IMR-90 (cell line): ENCODE measurements at regions not wholly inside any gene's neighbourhood (a gene's known extent, or its start where the extent isn't known, plus 50 kb on each side); places are given as distances from the start of the nearest gene placed in this dataset.

ENCODE experiments used
- ATAC-seq: fragments of 200-7000 bp; cut with Tn5 transposase; 2 replicates; pipeline ENCODE4 v1.9.1; 2020; ENCODE audit warnings: low read depth, mild to moderate bottlenecking, moderate library complexity
- BruUV-seq: library from RNA; stranded (reverse); fragments of 400-500 nt; replicated peaks from 2 replicates; lab custom pipeline; 2021; lab: Mats Ljungman, UMichigan
- CTCF ChIA-PET: fragments of 300-600 bp; formaldehyde crosslinking; extraction: SDS; loops from one replicate; lab custom pipeline; 2021; ENCODE audit warnings: antibody characterized with exemption; lab: Yijun Ruan, JAX
- POLR2A ChIA-PET: fragments of 300-600 bp; sonication (Branson Sonifier 250); formaldehyde crosslinking; loops from one replicate; lab custom pipeline; 2022; ENCODE audit warnings: antibody characterized with exemption; ENCODE audit not compliant: unreplicated experiment; lab: Charles Lee
- DNase-seq: peaks from one replicate; pipeline ENCODE4 v3.0.0; 2013
- H2AFZ ChIP-seq: replicated peaks from 2 replicates; pipeline ENCODE3; 2013; ENCODE audit warnings: low read length, mild to moderate bottlenecking; ENCODE audit not compliant: poor library complexity
- H2AK5ac ChIP-seq: 2 replicates; pipeline ENCODE4 v1.6.1; 2013; ENCODE audit warnings: low read depth, low read length, inconsistent platforms
- H2AK9ac ChIP-seq: replicated peaks from 2 replicates; pipeline ENCODE3; 2013; ENCODE audit warnings: mild to moderate bottlenecking, low read depth, low read length, moderate library complexity; ENCODE audit not compliant: poor library complexity
- H2BK120ac ChIP-seq: 2 replicates; pipeline ENCODE4 v1.6.1; 2013; ENCODE audit warnings: low read depth, low read length, inconsistent platforms
- H2BK15ac ChIP-seq: 3 replicates; pipeline ENCODE4 v1.6.1; 2013; ENCODE audit warnings: low read depth, low read length, inconsistent platforms
- H2BK20ac ChIP-seq: 2 replicates; pipeline ENCODE4 v1.6.1; 2013; ENCODE audit warnings: low read depth, mild to moderate bottlenecking, inconsistent platforms, low read length, moderate library complexity
- H2BK5ac ChIP-seq: 2 replicates; pipeline ENCODE4 v1.6.1; 2013; ENCODE audit warnings: mild to moderate bottlenecking, low read depth, low read length, inconsistent platforms; ENCODE audit not compliant: poor library complexity, severe bottlenecking
- H3K14ac ChIP-seq: replicated peaks from 2 replicates; pipeline ENCODE4 v1.6.1; 2013; ENCODE audit warnings: low read depth, low read length, inconsistent platforms
- H3K18ac ChIP-seq: 2 replicates; pipeline ENCODE4 v1.6.1; 2013; ENCODE audit warnings: low read depth, low read length, control low read depth
- H3K23ac ChIP-seq: 2 replicates; pipeline ENCODE4 v1.6.1; 2013; ENCODE audit warnings: low read depth, low read length, inconsistent platforms
- H3K27ac ChIP-seq: 2 replicates; pipeline ENCODE4 v1.5.1; 2013; ENCODE audit warnings: mild to moderate bottlenecking, control low read depth, low read length; ENCODE audit not compliant: insufficient read depth
- H3K27me3 ChIP-seq: 2 replicates; pipeline ENCODE4 v1.6.1; 2013; ENCODE audit warnings: low read length; ENCODE audit not compliant: control insufficient read depth, insufficient read depth
- H3K36me3 ChIP-seq: 2 replicates; pipeline ENCODE4 v1.6.1; 2013; ENCODE audit warnings: low read length, mixed read lengths; ENCODE audit not compliant: control insufficient read depth, insufficient read depth
- H3K4ac ChIP-seq: 2 replicates; pipeline ENCODE4 v1.6.1; 2013; ENCODE audit warnings: low read depth, low read length, inconsistent platforms
- H3K4me1 ChIP-seq: 2 replicates; pipeline ENCODE4 v1.6.1; 2013; ENCODE audit warnings: low read length, mixed read lengths; ENCODE audit not compliant: control insufficient read depth, insufficient read depth
- H3K4me2 ChIP-seq: 2 replicates; pipeline ENCODE4 v1.6.1; 2013; ENCODE audit warnings: low read depth, mild to moderate bottlenecking, control low read depth, low read length, moderate library complexity
- H3K4me3 ChIP-seq: 2 replicates; pipeline ENCODE4 v1.5.1; 2013; ENCODE audit warnings: low read depth, mild to moderate bottlenecking, control low read depth, low read length, moderate library complexity; ENCODE audit not compliant: insufficient read depth
- H3K56ac ChIP-seq: 2 replicates; pipeline ENCODE4 v1.6.1; 2013; ENCODE audit warnings: low read length, inconsistent platforms; ENCODE audit not compliant: insufficient read depth; ENCODE audit errors: extremely low read depth
- H3K79me1 ChIP-seq, 2 experiments: 2 replicates each; pipeline ENCODE4 v1.6.1; 2013; ENCODE audit warnings: low read length in 2 of 2, inconsistent platforms in 1 of 2, low read depth in 1 of 2
- H3K9ac ChIP-seq: 2 replicates; pipeline ENCODE4 v1.6.1; 2013; ENCODE audit warnings: low read depth, low read length, control low read depth
- H3K9me1 ChIP-seq: 2 replicates; pipeline ENCODE4 v1.6.1; 2013; ENCODE audit warnings: low read length, inconsistent platforms; ENCODE audit not compliant: insufficient read depth
- H3K9me3 ChIP-seq: 2 replicates; pipeline ENCODE4 v1.6.1; 2013; ENCODE audit warnings: low read length; ENCODE audit not compliant: control insufficient read depth, insufficient read depth
- H4K20me1 ChIP-seq: 2 replicates; pipeline ENCODE4 v1.6.1; 2013; ENCODE audit warnings: low read length, inconsistent platforms; ENCODE audit not compliant: insufficient read depth
- H4K5ac ChIP-seq: 2 replicates; pipeline ENCODE4 v1.6.1; 2013; ENCODE audit warnings: mild to moderate bottlenecking, low read depth, low read length, control low read depth
- H4K8ac ChIP-seq, 2 experiments: 2 replicates each; pipeline ENCODE4 v1.6.1; 2013; ENCODE audit warnings: low read depth in 2 of 2, low read length in 2 of 2, control low read depth in 1 of 2, inconsistent platforms in 1 of 2
- H4K91ac ChIP-seq: 2 replicates; pipeline ENCODE4 v1.6.1; 2013; ENCODE audit warnings: low read depth, low read length, inconsistent platforms; ENCODE audit not compliant: insufficient read depth
- BHLHE40 ChIP-seq: fragments of 150-350 bp; IDR thresholded peaks from 2 replicates; pipeline ENCODE4 v1.6.1; 2016; ENCODE audit warnings: mild to moderate bottlenecking, low read depth, low read length
- CHD1 ChIP-seq: IDR thresholded peaks from 2 replicates; pipeline ENCODE4 v1.6.1; 2012; ENCODE audit warnings: low read depth, low read length, improper control_type of control experiment
- CTCF ChIP-seq: conservative IDR thresholded peaks from 2 replicates; pipeline ENCODE4 v1.5.1; 2012; ENCODE audit warnings: mild to moderate bottlenecking, low read depth, low read length, improper control_type of control experiment
- ELK1 ChIP-seq: fragments of 150-350 bp; IDR thresholded peaks from 2 replicates; pipeline ENCODE4 v1.6.1; 2016; ENCODE audit warnings: low read depth, mild to moderate bottlenecking, low read length, moderate library complexity, borderline replicate concordance
- FOS ChIP-seq: fragments of 150-350 bp; IDR thresholded peaks from 2 replicates; pipeline ENCODE4 v1.6.1; 2016; ENCODE audit warnings: low read depth, low read length
- MAZ ChIP-seq: IDR thresholded peaks from 2 replicates; pipeline ENCODE4 v1.6.1; 2012; ENCODE audit warnings: low read depth, mild to moderate bottlenecking, low read length, improper control_type of control experiment, moderate library complexity, borderline replicate concordance
- MXI1 ChIP-seq: IDR thresholded peaks from 2 replicates; pipeline ENCODE4 v1.6.1; 2012; ENCODE audit warnings: low read depth, mild to moderate bottlenecking, low read length, moderate library complexity, borderline replicate concordance
- NFE2L2 ChIP-seq: fragments of 150-350 bp; IDR thresholded peaks from 2 replicates; pipeline ENCODE4 v1.6.1; 2016; ENCODE audit warnings: low read depth, mild to moderate bottlenecking, low read length
- POLR2A ChIP-seq: IDR thresholded peaks from 2 replicates; pipeline ENCODE4 v1.6.1; 2012; ENCODE audit warnings: mild to moderate bottlenecking, low read depth, low read length
- RAD21 ChIP-seq: IDR thresholded peaks from 2 replicates; pipeline ENCODE4 v1.6.1; 2012; ENCODE audit warnings: low read length, improper control_type of control experiment
- RCOR1 ChIP-seq: IDR thresholded peaks from 2 replicates; pipeline ENCODE4 v1.6.1; 2012; ENCODE audit warnings: mild to moderate bottlenecking, low read length, improper control_type of control experiment; ENCODE audit not compliant: insufficient replicate concordance
- SMC3 ChIP-seq: fragments of 150-350 bp; IDR thresholded peaks from 2 replicates; pipeline ENCODE4 v1.6.1; 2016; ENCODE audit warnings: low read depth, mild to moderate bottlenecking, antibody characterized with exemption, low read length, moderate library complexity
- USF2 ChIP-seq: fragments of 150-350 bp; IDR thresholded peaks from 2 replicates; pipeline ENCODE4 v1.6.1; 2017; ENCODE audit warnings: mild to moderate bottlenecking, antibody characterized with exemption, low read length, low read depth
- WGBS, 2 experiments: methylation state at CpG; one replicate each; pipeline versions ENCODE4 v1.1.5 to v1.1.7; 2013; ENCODE audit warnings: missing lambda C conversion rate in 2 of 2; ENCODE audit not compliant: insufficient read length in 1 of 2; ENCODE audit errors: extremely low coverage in 2 of 2; 5-methylcytosine and 5-hydroxymethylcytosine counted together
- dilution Hi-C: fragments of 300-500 bp; cut with HindIII; formaldehyde crosslinking; loops from one replicate; pipeline ENCODE4 v1.14.3; 2018; ENCODE audit warnings: low sequenced_read_pairs; ENCODE audit not compliant: unreplicated experiment
- in situ Hi-C: fragments of 300-500 bp; cut with MboI; formaldehyde crosslinking; loops from 3 replicates; pipeline ENCODE4 v1.14.3; 2019; ENCODE audit warnings: low sequenced_read_pairs, inconsistent platforms, mixed read lengths
- intact Hi-C: fragments of 100-400 bp; cut with micrococcal nuclease; formaldehyde crosslinking; loops from 2 replicates; pipeline ENCODE4 v1.10.0; 2022

GRCh38 chr12:123096741-123097140, 54.1 kb downstream of the PITPNM2 start:
- ChIA-PET CTCF (no interaction called here), POLR2A (no interaction called here)
- H3K27me3 ChIP-seq: peaks cover 2% of the 10 kb centered on the region; the same call in 1 of the 2 replicates
- H4K5ac ChIP-seq: no peak overlapping the region; the same call in 1 of the 2 replicates
- H2BK120ac ChIP-seq: peak overlapping the region; percentile 87
- H4K8ac ChIP-seq: no peak overlapping the region; a peak in 1 of 4 replicates
- BruUV-seq: no TSS peak
- in situ Hi-C loops: no loop called here
- DNase-seq (no peak), ATAC-seq (no peak)
- H2AK9ac ChIP-seq: no peak overlapping the region
- H2AFZ ChIP-seq: no peak overlapping the region
- no peaks in the 10 kb centered on the region for H3K36me3 ChIP-seq
- H3K79me1 ChIP-seq: peaks cover 0 to 29% of the 10 kb centered on the region in 2 experiments; a peak in 2 of 4 replicates
- peaks cover 30% of the 10 kb centered on the region for H4K20me1 ChIP-seq
- H3K4me3 ChIP-seq: no peak overlapping the region
- no peak overlapping the region for H3K14ac ChIP-seq
- H3K4me2 ChIP-seq: no peak overlapping the region
- H3K56ac ChIP-seq: no peak overlapping the region
- no peak for TF ChIP-seq CTCF
- TF ChIP-seq MAZ: no peak
- no peak for TF ChIP-seq POLR2A
- TF ChIP-seq ELK1: no peak
- no peak for TF ChIP-seq USF2
- no peak for TF ChIP-seq NFE2L2
- no peak for TF ChIP-seq CHD1
- TF ChIP-seq RAD21: no peak
- no peak for TF ChIP-seq RCOR1
- TF ChIP-seq FOS: no peak
- no peak for TF ChIP-seq BHLHE40
- no peak for TF ChIP-seq SMC3
- no peak for TF ChIP-seq MXI1
- peaks cover 37% of the 10 kb centered on the region for H3K4me1 ChIP-seq
- no peak overlapping the region for H3K27ac ChIP-seq
- no CpG with 5 or more reads among the region's 5 CpGs for WGBS, 2 experiments
- H3K4ac ChIP-seq: peak overlapping the region; percentile 76
- dilution Hi-C loops: no loop called here
- peak overlapping the region; percentile 46; the same call in 1 of the 2 replicates for H4K91ac ChIP-seq
- intact Hi-C loops: no loop called here
- H3K9me3 ChIP-seq: no peaks in the 10 kb centered on the region
- H2BK15ac ChIP-seq: peak overlapping the region; percentile 48; the same call in 1 of the 3 replicates
- H3K9me1 ChIP-seq: peaks cover 27% of the 10 kb centered on the region
- peak overlapping the region; percentile 11; the same call in 1 of the 2 replicates for H3K18ac ChIP-seq
- H2AK5ac ChIP-seq: peak overlapping the region; percentile 84
- H3K23ac ChIP-seq: no peak overlapping the region
- H3K9ac ChIP-seq: no peak overlapping the region
- H2BK20ac ChIP-seq: peak overlapping the region; percentile 41
- H2BK5ac ChIP-seq: no peak overlapping the region
